Activated T-cell treated with anti-CD3 and anti-CD28 coated beads, Interleukin-2, amount 50 U/mL, for 24 hours (primary cell): ENCODE measurements at regions not wholly inside any gene's neighbourhood (a gene's known extent, or its start where the extent isn't known, plus 50 kb on each side); places are given as distances from the start of the nearest gene placed in this dataset.
"Not testable (repeated sequence)": the region's sequence is repeated elsewhere in the genome, so short reads cannot be mapped to it uniquely, and the experiment has no call there.

Experiments
- DNase-seq: peaks from one replicate; pipeline ENCODE4 v3.0.0-alpha.2; 2020
- H3K27ac Mint-ChIP-seq: 2 replicates; pipeline ENCODE4 v1.8.0; 2020; ENCODE audit warnings: mild to moderate bottlenecking, mixed read lengths
- H3K27me3 Mint-ChIP-seq: 2 replicates; pipeline ENCODE4 v1.8.0; 2020; ENCODE audit warnings: mixed read lengths
- H3K36me3 Mint-ChIP-seq: 2 replicates; pipeline ENCODE4 v1.8.0; 2020; ENCODE audit warnings: low read depth, mixed read lengths
- H3K4me1 Mint-ChIP-seq: 2 replicates; pipeline ENCODE4 v1.8.0; 2020; ENCODE audit warnings: low read depth, mixed read lengths
- H3K4me3 Mint-ChIP-seq: 2 replicates; pipeline ENCODE4 v1.8.0; 2020; ENCODE audit warnings: mild to moderate bottlenecking, moderate library complexity, mixed read lengths
- H3K9me3 Mint-ChIP-seq: 2 replicates; pipeline ENCODE4 v1.8.0; 2020; ENCODE audit warnings: mixed read lengths

DNA sequence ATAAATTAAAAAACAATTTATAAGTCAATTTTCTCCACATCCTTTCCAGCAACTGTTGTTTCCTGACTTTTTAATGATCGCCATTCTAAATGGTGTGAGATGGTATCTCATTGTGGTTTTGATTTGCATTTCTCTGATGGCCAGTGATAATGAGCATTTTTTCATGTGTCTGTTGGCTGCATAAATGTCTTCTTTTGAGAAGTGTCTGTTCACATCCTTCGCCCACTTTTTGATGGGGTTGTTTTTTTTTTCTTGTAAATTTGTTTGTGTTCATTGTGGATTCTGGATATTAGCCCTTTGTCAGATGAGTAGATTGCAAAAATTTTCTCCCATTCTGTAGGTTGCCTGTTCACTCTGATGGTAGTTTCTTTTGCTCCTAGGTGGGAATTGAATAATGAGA, 539.4 kb downstream of the ADCYAP1 start:
- H3K27ac Mint-ChIP-seq, H3K4me1 Mint-ChIP-seq, DNase-seq, H3K9me3 Mint-ChIP-seq, H3K27me3 Mint-ChIP-seq, H3K4me3 Mint-ChIP-seq, H3K36me3 Mint-ChIP-seq: not testable (repeated sequence)

DNA sequence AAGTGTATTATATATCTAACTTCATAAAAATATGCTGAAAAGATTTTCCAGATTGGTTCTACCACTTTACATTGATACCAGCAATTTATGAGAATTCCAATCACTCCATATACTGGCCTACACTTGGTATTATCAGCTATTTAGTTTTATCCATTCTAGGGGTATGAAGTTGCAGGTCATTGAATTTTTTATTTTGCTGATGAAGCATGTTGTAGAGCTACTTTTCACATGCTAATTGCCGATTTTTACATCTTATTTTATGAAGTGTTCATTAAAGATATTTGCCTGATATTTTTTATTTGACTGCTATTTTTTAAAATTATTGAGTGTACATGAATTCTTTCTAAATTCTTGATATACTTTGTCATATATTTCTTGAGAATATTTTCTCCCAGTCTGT, 542.1 kb downstream of the ADCYAP1 start:
- Mint-ChIP-seq H3K9me3 (no peaks in the 10 kb centered on the region), H3K27ac (no peak overlapping the region), H3K4me1 (no peaks in the 10 kb centered on the region), H3K27me3 (no peaks in the 10 kb centered on the region), H3K4me3 (no peak overlapping the region), H3K36me3 (no peaks in the 10 kb centered on the region)
- DNase-seq = no peak

DNA sequence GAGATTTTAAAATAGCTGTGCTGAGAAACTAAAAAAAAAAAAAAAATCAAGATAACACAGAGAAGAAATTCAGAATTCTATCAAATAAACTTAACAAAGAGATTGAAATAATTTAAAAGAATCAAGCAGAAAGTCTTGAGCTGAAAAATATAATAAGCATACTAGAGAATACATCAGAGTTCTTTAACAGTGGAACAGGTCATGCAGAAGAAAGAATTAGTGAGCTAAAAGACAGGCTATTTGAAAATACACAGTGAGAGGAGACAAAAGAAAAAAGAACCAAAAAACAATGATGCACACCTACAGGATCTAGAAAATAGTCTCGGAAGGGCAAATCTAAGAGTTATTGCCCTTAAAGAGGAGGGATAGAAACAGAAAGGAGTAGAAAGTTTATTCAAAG, 548.1 kb downstream of the ADCYAP1 start:
- Mint-ChIP-seq H3K36me3 (no peaks in the 10 kb centered on the region), H3K27me3 (no peaks in the 10 kb centered on the region), H3K27ac (no peak overlapping the region), H3K9me3 (peaks cover 15% of the 10 kb centered on the region), H3K4me1 (no peaks in the 10 kb centered on the region), H3K4me3 (no peak overlapping the region)
- DNase-seq = no peak

DNA sequence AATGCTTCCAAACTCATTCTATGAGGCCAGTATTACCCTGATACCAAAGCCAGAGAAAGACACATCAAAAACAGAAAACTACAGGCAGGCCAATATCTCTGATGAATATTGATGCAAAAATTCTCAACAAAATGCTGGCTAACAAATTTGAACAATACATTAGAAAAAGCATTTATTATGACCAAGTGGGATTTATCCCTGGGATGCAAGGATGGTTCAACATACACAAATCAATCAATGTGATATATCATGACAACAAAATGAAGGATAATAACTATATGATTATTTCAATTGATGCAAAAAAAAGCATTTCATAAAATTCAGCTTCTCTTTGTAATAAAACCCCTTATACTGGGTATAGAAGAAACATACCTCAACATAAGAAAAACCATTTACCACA, 550.9 kb downstream of the ADCYAP1 start:
- H3K27ac Mint-ChIP-seq = no peak overlapping the region
- H3K9me3 Mint-ChIP-seq = peaks cover 16% of the 10 kb centered on the region
- H3K4me3 Mint-ChIP-seq = no peak overlapping the region
- no peaks in the 10 kb centered on the region for H3K4me1 Mint-ChIP-seq
- no peak for DNase-seq
- no peaks in the 10 kb centered on the region for H3K36me3 Mint-ChIP-seq
- H3K27me3 Mint-ChIP-seq = no peaks in the 10 kb centered on the region

DNA sequence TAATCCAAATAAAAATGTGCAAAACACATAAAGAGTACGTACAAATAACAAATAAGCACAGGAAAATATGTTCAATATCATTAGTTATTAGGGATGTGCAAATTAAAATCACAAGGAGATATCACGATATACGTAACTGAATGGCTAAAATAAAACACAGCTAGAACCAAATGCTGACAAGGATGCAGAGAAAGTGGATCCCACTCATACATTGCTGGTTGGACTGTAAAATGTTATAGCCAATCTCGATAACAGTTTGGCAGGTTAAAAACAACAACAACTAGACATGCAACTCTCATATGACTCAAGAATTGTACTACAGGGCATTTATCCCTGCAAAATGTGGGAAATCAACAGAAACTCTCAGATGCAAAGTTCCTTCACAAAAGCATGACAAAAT, 553.9 kb downstream of the ADCYAP1 start:
- no peak for DNase-seq
- Mint-ChIP-seq H3K9me3 (peaks cover 7% of the 10 kb centered on the region), H3K4me1 (no peaks in the 10 kb centered on the region), H3K27ac (no peak overlapping the region), H3K27me3 (no peaks in the 10 kb centered on the region), H3K36me3 (no peaks in the 10 kb centered on the region), H3K4me3 (no peak overlapping the region)

DNA sequence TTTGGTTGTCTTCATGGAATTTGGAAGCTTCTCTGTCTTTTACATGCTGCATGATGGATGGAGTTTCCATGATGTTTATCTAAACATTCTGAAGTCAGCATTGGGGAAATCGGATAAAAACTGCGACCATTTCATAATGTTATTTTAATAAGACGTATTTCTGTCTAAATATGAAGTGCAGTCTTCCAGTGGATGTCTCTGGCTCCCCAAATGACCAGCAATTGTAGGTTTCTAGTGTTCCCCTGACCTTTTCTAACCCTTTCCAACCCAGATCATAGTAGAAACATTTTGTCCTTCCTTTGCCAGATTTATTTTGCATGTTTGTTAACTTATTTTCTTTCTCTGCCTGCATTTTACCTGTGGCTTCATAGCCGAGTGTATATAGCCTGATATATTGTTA, 559.3 kb downstream of the ADCYAP1 start:
- no peak overlapping the region for H3K4me3 Mint-ChIP-seq
- DNase-seq = no peak
- no peaks in the 10 kb centered on the region for H3K27me3 Mint-ChIP-seq
- H3K4me1 Mint-ChIP-seq = no peaks in the 10 kb centered on the region
- H3K9me3 Mint-ChIP-seq = no peaks in the 10 kb centered on the region
- H3K36me3 Mint-ChIP-seq = no peaks in the 10 kb centered on the region
- H3K27ac Mint-ChIP-seq = no peak overlapping the region

DNA sequence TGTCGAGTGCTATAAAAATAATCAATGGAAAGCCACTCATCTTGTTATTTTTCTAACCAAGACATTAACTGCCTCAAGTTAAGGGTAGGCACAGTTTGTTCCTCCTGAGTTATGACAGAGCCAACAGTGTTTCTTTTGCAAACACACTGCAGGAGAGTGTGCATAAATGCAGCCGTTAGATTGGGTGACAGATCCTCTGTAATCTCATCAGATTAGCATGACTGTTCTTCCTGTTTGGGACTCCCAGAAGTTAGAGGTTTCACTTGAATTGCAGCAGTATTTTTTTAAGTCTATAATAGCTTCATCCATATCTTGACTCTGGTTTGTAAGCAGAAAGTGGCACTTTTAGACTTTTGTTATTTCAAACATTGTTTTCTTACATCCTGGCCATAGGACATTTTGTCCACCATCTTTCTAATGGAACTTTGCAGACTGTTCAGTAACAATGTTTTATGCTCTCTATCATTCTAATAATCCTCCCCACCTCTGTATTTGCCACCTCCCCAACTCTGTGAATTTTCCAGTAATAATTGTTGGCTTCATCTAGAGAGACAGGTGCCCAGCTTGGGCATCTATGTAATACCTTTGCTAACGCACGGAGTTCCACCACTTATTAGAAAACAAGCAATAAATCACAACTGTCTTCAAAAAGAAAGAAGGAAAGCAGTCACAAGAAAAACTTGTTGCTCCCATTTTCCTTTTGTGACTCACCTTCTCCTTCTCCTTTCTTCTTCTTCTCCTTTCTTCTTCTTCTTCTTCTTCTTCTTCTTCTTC, 560.0 kb downstream of the ADCYAP1 start:
- Mint-ChIP-seq H3K4me3 (no peak overlapping the region), H3K9me3 (no peaks in the 10 kb centered on the region), H3K4me1 (no peaks in the 10 kb centered on the region), H3K27ac (no peak overlapping the region), H3K36me3 (no peaks in the 10 kb centered on the region), H3K27me3 (no peaks in the 10 kb centered on the region)
- no peak for DNase-seq

DNA sequence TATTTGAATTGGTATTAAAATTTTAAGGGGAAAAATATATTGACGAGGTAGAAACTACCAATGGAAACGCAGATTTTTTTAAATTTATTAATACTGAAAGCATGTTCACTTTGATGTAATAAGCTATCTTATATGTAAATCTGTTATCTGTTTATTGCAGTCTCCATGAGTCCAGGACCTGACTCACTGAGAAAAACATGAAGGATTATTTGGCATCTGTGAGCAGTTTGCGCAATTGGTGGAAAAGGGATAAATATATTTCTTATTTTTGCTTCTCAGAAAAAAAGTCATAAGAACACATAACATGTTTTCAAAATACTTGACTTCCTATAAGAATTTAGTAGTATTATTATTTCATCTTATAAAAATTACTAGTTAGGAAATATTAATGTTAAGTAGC, 561.4 kb downstream of the ADCYAP1 start:
- Mint-ChIP-seq H3K4me3 (no peak overlapping the region), H3K27me3 (no peaks in the 10 kb centered on the region), H3K4me1 (no peaks in the 10 kb centered on the region), H3K9me3 (no peaks in the 10 kb centered on the region), H3K36me3 (no peaks in the 10 kb centered on the region), H3K27ac (no peak overlapping the region)
- no peak for DNase-seq

DNA sequence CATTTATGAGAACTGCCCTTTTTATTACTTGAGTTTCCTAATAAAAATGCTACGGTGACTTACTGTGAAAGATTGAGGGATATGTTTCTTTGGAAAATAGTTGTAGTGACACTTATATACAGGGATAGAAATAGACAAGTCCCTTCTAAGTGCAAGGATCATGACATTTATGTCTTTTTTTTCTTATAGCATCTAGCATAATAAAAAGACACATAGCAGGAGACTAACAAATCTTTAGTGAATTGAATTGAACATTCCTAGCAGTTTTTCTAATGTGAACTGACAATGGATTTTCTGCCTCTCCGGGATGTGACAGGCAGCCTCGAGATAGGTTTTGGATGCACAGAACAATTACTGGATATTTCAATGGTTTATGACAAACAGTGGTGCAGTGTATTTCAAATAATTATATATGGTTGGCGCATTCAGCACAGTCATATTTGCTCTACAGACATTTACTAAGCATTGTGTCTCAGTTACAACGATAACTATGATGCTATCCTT, 562.8 kb downstream of the ADCYAP1 start:
- Mint-ChIP-seq H3K27ac (no peak overlapping the region), H3K4me3 (no peak overlapping the region), H3K9me3 (no peaks in the 10 kb centered on the region), H3K4me1 (no peaks in the 10 kb centered on the region), H3K27me3 (no peaks in the 10 kb centered on the region), H3K36me3 (no peaks in the 10 kb centered on the region)
- no peak for DNase-seq

DNA sequence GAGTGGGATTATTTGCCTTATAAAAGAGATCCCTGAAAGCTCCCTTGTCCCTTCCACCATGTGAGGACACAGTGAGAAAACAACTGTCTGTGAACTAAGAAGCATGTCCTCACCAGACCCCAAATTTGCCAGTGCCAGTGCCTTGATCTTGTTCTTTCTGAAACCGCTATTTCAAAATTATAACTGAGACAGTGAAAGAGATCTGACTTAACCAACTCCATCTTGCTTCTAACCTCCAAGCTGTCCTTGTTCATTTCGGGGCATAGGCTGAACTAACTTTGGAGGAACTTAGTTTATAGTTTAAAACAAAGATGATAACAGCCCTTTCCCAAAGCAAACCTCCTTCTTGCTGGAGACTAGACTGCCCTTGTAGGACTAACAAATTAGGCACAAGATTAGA, 563.9 kb downstream of the ADCYAP1 start:
- Mint-ChIP-seq H3K27me3 (no peaks in the 10 kb centered on the region), H3K4me1 (no peaks in the 10 kb centered on the region), H3K9me3 (no peaks in the 10 kb centered on the region), H3K36me3 (no peaks in the 10 kb centered on the region), H3K27ac (no peak overlapping the region), H3K4me3 (no peak overlapping the region)
- no peak for DNase-seq

DNA sequence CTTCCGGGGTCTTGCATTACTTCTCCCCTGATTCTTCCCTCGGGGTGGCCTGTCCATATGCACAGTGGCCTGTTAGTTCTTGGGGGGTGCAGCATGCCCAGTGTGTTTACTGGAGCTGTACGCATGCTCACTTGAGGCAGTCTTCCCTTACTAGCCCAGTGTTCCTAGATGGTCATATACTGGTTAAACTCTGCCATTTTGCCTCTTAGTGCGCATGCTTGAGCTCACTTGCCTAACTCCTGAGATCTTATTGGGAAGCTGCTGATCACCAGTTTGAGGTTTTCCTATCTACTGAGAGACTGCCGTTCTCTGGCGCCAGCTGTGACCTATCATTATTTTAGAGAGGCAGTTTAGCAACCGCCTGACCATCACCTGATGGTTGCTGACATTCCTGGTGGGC, 571.2 kb downstream of the ADCYAP1 start:
- Mint-ChIP-seq H3K4me3 (no peak overlapping the region), H3K27ac (no peak overlapping the region), H3K36me3 (no peaks in the 10 kb centered on the region)

DNA sequence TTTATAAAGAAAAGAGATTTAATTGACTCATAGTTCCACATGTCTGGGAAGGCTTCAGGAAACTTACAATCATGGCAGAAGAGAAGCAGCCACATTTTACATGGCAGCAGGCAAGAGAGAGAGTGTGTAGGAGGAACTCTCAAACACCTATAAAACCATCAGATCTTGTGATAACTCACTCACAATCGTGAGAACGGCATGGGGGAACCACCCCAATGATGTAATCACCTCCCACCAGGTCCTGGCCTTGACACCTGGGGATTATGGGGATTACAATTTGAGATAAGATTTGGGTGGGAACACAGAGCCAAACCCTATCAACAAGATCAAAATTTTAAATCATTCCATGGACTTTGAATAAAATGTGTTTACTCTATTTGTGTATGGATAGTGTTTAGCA, 575.6 kb downstream of the ADCYAP1 start:
- Mint-ChIP-seq H3K27ac (no peak overlapping the region), H3K4me3 (no peak overlapping the region), H3K9me3 (peaks cover 8% of the 10 kb centered on the region), H3K36me3 (no peaks in the 10 kb centered on the region), H3K4me1 (no peaks in the 10 kb centered on the region), H3K27me3 (no peaks in the 10 kb centered on the region)
- DNase-seq = no peak

More for the DNA sequence above, 571.2 kb downstream of the ADCYAP1 start:
- H3K27me3 Mint-ChIP-seq = no peaks in the 10 kb centered on the region
- no peaks in the 10 kb centered on the region for H3K4me1 Mint-ChIP-seq
- DNase-seq = no peak
- peaks cover 7% of the 10 kb centered on the region for H3K9me3 Mint-ChIP-seq

DNA sequence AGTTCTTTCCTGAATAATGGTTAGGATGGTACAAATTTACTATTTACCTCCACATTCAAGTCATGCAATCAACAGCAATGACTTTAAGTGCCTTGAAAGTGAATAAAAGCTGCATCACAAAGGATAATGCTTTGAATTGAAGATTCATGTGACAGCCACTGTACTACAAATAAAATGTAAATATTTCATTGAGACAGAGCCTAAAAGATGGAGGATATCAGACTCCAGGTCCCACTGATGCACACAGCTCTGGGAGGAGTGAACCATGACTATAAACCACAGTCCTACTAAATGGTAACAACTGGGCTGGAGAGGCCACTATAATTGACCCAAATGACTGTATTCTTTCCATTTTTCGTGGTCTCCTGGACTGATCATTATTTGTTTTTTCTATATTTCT, 576.9 kb downstream of the ADCYAP1 start:
- no peak overlapping the region for H3K27ac Mint-ChIP-seq
- no peaks in the 10 kb centered on the region for H3K27me3 Mint-ChIP-seq
- H3K9me3 Mint-ChIP-seq = peaks cover 6% of the 10 kb centered on the region
- no peaks in the 10 kb centered on the region for H3K4me1 Mint-ChIP-seq
- H3K36me3 Mint-ChIP-seq = no peaks in the 10 kb centered on the region
- H3K4me3 Mint-ChIP-seq = no peak overlapping the region
- DNase-seq = no peak

DNA sequence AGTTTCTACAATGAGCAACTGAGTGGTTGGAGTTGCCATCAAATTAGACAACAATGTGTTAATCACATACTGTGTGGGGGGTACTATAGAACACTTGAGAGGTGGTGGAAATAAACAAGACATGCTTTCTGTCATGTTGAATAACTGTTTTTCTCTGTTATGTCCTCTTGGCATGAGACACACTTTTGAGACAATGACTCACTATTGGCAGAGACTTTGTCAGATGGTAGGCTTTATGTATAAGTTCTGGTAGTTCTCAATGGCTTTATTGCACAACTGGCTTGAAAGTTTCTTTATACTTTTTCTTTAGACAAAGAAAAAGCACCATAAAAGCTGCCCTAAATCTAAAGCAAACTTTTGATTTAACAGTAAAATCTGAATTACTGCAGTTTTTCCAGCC, 578.7 kb downstream of the ADCYAP1 start:
- H3K4me1 Mint-ChIP-seq = no peaks in the 10 kb centered on the region
- H3K27me3 Mint-ChIP-seq = no peaks in the 10 kb centered on the region
- H3K9me3 Mint-ChIP-seq = peaks cover 8% of the 10 kb centered on the region
- no peak for DNase-seq
- H3K36me3 Mint-ChIP-seq = no peaks in the 10 kb centered on the region
- H3K4me3 Mint-ChIP-seq = no peak overlapping the region
- H3K27ac Mint-ChIP-seq = no peak overlapping the region

DNA sequence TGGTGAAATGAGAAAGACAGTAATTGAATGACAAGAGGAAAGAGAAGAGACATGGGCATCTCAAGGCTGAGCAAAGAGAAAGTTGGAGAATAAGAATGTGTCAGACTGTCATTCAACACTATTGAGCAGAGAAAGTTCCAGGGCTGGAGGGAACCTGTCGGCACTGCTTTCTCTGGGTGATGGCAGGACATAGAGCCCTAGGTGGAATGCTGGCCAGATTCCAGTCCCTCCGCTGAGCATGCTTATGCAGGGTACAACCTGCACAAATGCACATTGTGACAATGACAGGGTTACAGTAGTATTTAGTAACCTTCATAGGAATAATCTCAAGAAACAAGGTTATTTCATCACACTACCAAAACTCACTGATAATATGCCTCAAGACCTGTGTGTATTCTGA, 582.8 kb downstream of the ADCYAP1 start:
- H3K4me1 Mint-ChIP-seq = no peaks in the 10 kb centered on the region
- no peaks in the 10 kb centered on the region for H3K36me3 Mint-ChIP-seq
- H3K27ac Mint-ChIP-seq = no peak overlapping the region
- no peak for DNase-seq
- no peak overlapping the region for H3K4me3 Mint-ChIP-seq
- no peaks in the 10 kb centered on the region for H3K27me3 Mint-ChIP-seq
- peaks cover 9% of the 10 kb centered on the region for H3K9me3 Mint-ChIP-seq

DNA sequence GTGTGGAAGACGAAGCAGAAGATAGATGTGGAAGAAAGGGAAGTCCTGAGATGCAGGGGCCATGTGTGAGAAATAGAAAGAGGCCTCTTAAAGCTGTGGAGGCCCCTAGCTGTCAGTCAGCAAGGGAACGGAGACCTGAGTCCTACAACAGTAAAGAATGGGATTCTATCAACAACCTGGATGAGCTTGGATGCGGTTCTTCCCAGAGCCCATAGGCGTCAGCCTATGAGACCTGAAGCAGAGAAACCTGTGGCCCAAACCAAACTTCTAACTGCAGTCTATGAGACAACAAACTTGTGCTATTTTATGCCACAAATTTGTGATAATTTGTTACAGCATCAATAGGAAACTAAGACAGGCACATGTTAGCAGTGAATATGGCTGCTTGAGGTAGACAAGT, 583.7 kb downstream of the ADCYAP1 start:
- DNase-seq = no peak
- no peak overlapping the region for H3K4me3 Mint-ChIP-seq
- H3K27me3 Mint-ChIP-seq = no peaks in the 10 kb centered on the region
- no peaks in the 10 kb centered on the region for H3K4me1 Mint-ChIP-seq
- no peaks in the 10 kb centered on the region for H3K36me3 Mint-ChIP-seq
- peaks cover 14% of the 10 kb centered on the region for H3K9me3 Mint-ChIP-seq
- no peak overlapping the region for H3K27ac Mint-ChIP-seq
